ENCODE measurements at regions not wholly inside any gene's neighbourhood (a gene's known extent, or its start where the extent isn't known, plus 50 kb on each side); places are given as distances from the start of the nearest gene placed in this dataset.

DNA sequence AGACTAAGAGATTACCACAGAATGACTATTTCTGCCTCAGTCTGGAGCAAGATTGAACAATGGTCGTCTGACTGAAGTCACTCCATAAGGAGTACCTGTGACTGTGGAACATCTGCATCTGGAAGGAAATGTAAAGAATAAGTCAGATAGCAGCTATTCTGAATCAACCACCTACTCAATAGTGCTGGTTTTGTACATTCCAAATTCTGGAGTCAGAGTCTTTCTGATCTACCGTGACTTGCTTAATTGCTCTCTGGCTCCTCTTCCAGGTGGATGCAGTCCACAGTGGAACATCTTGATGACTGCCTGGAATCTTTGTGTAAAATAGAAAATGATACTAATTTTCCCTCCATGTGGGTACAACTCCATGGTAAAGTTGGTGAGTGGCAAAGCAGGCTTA lies 156.3 kb upstream of the SEMA3C start:
- TF ChIP-seq, protein P1, sequence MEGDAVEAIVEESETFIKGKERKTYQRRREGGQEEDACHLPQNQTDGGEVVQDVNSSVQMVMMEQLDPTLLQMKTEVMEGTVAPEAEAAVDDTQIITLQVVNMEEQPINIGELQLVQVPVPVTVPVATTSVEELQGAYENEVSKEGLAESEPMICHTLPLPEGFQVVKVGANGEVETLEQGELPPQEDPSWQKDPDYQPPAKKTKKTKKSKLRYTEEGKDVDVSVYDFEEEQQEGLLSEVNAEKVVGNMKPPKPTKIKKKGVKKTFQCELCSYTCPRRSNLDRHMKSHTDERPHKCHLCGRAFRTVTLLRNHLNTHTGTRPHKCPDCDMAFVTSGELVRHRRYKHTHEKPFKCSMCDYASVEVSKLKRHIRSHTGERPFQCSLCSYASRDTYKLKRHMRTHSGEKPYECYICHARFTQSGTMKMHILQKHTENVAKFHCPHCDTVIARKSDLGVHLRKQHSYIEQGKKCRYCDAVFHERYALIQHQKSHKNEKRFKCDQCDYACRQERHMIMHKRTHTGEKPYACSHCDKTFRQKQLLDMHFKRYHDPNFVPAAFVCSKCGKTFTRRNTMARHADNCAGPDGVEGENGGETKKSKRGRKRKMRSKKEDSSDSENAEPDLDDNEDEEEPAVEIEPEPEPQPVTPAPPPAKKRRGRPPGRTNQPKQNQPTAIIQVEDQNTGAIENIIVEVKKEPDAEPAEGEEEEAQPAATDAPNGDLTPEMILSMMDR (conservative IDR thresholded peaks at IDR 0.05 in 1 of 2, IDR thresholded peaks at IDR 0.05 in 1 of 2; ENCODE audit: extremely low read depth in 1 of 2, insufficient read depth in 1 of 2, low read depth in 1 of 2, low read length in 2 of 2) = peak; percentile 26 to 58
- TF ChIP-seq EZH2 (IDR thresholded peaks at IDR 0.05; ENCODE audit: borderline replicate concordance, low read length) = no peak
